NCI-H774 (cell line): ENCODE measurements at regions not wholly inside any gene's neighbourhood (a gene's known extent, or its start where the extent isn't known, plus 50 kb on each side); places are given as distances from the start of the nearest gene placed in this dataset.
"Not testable (repeated sequence)": the region's sequence is repeated elsewhere in the genome, so short reads cannot be mapped to it uniquely, and the experiment has no call there.

Experiments used
- DNase-seq: peaks from one replicate; lab custom pipeline; 2025; lab: John Stamatoyannopoulos, UW

DNA sequence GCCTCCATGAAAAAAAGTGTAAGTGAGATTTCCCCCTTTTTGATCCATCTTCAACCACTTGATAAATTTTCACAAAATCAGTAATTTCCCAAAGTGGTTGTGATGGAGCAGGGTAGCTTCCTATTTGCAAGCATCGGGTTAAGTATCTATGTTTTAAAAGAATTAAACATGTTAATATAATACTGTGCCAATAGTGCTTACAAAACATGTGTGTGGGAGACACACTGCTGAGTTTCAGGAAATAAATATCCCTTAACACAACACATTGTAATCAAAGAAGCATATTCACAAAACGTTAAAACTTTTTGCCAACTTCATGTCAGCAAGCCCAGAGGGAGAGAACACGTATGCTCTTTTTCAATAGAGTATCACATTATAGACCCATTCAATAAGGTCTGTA is 526.9 kb downstream of the TTLL7 start:
- not testable (repeated sequence) for DNase-seq

DNA sequence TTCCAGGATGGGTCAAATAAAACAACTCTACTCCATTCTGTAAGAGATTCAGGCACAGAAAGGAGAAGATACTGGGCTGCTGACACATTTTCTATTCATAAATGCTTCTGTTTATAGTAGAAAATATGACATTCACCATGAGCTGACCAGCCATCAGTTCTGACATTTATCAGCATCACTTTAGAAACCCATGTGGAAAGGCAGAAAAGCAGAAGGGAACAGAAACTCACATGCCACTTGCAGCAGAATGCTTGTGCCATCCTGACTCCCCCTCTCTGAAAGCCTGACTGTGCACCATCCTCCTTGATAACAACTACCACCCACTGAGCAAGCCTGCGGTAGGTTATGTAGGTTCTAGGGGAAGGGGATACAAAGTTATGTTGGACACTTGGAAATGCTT is 527.7 kb downstream of the TTLL7 start:
- not testable (repeated sequence) for DNase-seq

DNA sequence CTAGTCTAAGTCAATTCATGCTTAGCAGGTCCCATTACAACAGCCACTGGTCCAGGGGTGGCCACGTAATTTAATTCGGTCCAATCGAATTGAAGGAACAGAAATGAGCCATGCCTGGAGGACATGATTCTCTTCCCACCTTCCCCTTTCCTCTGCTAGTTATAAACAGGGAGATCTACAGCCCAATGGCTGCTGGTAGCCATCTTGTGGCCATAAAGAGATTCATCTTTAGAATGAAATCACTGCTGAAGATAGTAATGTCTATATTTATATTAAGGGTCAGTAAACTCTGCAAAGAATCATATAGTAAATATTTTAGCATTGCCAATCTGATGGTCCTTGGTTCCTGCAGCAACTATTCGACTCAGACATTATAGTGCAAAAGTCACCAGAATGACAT is 530.6 kb downstream of the TTLL7 start:
- not testable (repeated sequence) for DNase-seq

DNA sequence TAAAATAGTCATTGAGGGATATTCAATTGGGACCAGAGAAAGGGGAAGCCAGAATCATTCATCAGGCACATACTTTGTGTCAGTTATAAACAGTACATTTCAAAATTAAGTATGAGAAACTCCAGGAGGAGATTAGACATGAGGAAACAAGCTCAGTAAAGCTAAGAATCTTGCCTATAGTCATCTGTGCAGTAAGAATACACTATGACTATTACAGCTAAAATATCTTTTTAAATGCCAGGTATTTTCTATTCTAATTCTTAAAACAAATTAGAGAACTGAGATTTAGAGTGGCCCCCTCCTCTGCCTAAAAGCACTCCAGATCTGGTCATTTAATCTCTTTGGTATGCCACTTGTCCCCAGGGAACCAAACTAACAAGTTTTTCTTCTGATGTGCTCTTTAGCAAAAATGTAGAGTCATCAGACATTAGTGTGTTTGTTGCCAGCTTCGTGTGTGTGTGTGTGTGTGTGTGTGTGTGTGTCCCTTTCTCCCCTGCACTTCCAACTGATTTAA is 541.1 kb downstream of the TTLL7 start:
- DNase-seq = not testable (repeated sequence)

DNA sequence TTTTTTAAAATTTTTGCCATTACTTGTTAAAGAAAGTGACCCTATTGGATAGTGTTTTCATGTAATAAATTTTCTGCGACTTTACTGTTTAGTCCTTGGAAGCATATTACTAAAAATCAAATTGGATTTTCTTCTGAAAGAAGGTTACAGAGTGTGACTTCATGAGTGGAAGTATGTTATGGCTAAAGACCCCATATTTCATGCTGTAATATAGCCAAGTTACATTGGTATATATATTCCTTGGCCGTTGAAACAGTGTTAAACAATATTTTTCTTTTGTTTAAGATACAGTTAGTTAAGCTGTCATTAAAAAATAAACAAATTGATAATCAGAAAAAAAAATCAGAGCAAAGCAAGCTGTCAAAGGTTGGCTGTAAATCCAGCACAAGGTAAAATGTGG is 541.7 kb downstream of the TTLL7 start:
- not testable (repeated sequence) for DNase-seq

DNA sequence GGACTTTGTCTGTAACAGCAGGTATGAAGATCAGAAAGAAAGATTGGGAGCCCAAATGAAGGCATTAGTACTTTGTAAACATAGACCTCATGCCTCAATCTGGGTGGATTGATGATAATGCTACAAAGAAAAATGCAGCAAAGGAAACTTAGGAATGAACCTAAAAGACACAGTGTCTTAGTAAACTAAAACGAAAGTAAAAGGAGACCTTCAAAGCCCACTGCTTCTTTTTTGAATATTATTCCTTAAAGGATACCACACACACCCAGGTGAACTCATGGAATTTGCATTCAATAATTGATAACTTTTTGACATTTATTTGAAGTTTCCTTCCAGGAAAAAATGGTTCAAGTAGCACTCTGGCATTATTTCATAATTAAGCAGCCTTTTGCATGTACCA is 543.2 kb downstream of the TTLL7 start:
- not testable (repeated sequence) for DNase-seq

DNA sequence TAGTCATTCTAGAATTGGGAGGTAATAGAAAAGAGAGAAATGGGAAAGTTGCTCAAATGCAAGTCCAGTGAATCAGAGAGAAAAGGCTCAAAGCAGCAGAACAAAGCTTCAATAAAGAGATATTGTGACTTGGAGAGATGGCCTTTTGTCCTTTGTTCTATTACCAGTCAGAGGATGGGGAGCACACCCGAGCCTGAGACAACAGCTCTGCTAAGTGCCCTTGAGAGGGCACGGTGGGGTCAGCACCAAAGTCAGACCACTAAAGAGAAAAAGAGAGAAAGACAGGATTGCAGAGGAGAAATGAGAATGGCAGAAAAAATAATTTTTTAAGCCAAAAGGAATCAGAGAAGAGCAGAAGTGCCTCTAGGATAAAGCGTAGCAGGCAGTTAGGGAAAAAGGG is 553.1 kb downstream of the TTLL7 start:
- DNase-seq = not testable (repeated sequence)

DNA sequence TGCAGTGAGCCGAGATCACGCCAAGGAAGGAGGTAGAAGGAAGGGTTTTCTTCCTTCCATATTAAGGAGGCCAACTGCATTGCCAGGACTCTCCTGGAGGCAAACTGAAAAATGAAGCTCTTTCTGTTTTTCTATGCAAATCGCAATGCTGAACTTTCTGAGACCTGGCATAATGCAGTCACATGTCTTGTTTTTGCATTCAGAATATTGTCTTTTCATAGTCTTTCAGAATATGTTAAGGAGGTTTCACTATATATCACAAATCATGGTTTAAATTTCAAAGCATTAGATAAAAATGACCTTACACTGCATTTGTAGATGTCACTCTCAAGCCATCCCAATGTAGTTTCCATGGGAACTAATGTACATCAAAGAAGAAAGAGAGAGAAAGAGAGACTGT is 556.5 kb downstream of the TTLL7 start:
- not testable (repeated sequence) for DNase-seq

DNA sequence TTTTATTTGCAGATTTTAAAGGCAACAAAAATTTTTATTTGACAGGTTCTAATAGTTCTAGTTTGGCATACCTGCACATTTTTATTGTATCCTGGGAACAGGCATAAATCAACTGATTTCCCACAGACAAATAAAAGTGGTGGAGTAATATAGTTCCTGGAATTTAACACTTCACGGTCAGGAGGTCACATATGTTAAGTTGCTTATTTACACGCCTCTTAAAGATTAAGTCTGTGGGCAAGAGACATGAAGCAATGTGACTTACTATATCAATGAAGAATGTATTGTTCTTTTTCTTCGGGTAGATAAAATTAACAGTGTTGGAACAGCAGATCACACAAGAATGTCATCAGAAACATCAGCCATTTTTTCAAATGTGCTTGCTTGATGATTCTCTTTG is 558.3 kb downstream of the TTLL7 start:
- DNase-seq = not testable (repeated sequence)

DNA sequence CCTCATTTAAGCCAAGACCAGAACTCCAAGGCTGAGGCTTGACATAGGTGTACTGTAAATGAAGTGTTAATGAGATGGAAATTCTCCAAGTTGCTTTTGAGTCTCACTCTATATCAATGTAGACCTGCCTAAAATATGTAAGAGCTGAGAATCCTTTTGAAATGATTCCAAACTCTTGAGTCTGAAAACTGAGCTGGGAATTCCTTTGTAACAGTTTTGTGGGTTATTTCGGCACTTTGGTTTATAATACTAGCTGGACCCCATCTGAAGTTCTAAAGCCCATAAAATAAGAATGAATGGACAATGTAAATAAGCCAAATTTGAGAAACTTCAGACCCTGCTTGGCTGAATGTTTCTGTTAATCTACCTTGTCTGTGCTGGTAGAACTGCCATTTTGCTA is 558.9 kb downstream of the TTLL7 start:
- not testable (repeated sequence) for DNase-seq

DNA sequence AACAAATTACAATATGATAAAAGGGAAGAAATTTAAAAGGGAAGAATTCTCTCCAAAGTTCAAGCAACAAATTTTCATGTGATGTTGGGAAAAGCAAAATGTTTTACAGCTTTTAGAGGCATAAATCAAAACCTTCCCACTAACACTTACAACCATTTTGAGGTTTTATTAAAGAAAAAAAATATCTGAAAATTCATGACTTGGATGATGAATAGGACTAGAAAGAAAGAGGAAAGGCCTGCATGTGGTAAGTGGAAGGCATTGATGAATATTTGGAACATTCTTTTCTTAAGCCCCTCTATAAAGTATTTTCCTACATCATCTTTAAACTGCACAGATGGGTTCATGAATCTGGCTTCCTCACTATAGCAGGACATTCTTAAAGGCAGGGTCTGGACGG is 560.6 kb downstream of the TTLL7 start:
- not testable (repeated sequence) for DNase-seq

DNA sequence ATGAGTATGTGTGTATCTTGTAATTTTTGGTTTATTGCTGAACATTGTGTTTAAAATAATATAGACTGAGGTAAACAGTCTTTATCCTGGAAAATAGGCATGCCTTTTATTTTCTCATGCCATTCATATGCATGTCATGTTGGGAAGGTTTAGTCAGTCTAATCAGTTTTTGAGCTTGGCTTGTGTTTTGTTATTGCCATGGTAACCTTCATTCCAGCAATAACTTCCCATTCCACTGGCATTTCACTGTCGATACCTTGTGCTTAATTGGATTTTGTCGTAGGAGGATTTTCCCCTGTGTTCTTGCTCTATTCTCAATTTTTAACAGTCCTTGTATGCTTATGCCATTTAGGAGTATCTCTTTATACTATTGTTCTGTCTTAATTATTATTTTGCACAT is 563.6 kb downstream of the TTLL7 start:
- DNase-seq = not testable (repeated sequence)

DNA sequence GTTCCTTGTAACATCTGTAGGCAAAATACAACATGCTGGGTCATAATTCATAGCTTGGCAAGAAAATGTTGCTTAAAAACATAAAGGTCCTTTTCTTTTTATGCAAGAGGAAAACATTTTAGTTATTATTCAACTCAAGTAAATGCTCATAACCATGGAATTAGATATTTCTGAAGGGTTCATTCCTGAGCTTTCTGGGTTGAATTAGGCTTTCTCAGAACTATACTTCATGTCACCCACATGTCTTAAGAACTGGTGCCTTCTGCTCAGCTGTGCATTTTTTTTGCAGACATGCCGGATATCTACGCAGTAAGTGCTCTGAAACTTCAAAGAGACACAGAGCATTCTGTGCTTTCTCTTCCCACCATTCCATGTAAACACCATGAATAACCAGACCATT is 571.4 kb downstream of the TTLL7 start:
- DNase-seq = not testable (repeated sequence)

DNA sequence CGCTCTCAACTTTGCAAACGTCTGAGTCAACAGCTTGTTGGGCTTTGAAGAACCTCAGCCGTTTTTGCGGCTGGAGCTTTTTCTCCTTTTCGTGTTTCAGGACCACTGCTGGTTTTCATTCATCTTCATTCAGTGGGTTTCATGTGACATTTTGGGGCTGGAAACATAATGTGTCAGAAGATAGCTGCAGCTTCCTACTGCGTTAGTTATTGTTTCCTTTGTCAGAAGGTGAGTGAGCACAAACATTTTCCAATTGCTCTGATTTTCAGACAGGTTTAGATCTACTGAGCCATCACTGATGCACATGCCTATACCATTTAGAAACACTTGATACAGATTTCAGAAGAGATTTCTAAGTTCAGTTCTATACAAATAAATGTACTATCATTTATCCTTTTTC is 575.5 kb downstream of the TTLL7 start:
- not testable (repeated sequence) for DNase-seq

DNA sequence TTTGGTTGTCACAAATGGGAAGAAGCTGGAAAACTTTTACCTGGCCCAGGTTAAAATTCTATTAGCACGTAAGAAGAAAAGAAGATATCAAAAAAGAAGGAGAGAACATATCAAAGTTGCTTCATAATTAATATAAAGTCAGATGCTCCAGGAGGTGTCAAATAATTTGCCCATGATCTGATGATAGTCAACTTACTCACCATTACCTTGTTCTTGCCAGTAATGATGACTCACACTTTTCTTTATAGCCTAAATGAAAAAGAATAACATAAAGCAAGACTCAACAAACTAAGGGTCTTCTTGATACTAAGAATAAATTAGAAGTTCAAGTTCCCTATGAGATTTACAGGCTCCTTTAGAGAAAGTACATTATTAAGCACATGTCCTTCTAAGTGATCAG is 580.4 kb downstream of the TTLL7 start:
- DNase-seq = no peak

DNA sequence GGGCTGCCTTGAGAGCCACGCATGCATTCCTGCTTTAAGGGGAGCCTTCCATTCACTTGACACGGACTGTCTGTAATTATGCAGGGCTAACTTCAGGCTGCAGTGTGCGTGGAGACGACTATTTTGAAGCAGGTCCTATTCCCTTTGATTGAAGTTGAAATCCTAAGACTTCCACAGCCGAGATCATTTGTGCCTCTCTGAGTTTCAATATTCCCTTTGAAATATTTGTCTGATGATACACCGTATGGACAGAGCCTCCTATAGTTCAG is 585.2 kb downstream of the TTLL7 start:
- DNase-seq = not testable (repeated sequence)

DNA sequence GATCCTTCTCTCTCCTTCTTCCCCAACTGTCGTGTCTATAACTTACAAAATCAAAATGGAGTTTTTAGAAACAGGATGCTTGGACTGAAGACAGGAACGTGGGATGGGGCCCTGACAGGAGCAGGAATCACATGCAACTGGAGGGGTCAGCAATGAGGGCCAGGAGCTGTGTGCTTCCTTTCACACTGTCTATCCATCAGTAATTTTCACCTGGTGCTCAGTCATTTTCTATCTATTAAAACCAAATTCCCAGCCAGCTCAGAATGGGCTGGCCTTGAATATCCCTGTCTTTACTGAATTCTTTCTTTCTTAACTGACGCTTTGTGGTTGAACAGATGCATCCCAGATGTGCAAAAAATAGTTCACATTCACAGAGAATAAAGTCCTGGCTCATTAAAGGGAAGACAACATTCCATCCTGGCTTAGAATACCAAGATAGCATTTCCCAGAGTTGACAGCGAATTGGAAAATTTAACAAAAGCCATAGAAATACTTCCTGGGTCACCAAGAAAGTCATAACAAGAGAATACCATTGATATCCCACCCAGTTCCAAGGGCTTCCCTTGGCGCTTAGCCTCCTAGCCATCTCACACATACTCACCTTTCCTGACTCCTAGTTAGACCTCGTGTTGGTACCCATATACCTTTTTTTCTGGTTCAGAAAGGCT is 588.1 kb downstream of the TTLL7 start:
- DNase-seq = not testable (repeated sequence)

DNA sequence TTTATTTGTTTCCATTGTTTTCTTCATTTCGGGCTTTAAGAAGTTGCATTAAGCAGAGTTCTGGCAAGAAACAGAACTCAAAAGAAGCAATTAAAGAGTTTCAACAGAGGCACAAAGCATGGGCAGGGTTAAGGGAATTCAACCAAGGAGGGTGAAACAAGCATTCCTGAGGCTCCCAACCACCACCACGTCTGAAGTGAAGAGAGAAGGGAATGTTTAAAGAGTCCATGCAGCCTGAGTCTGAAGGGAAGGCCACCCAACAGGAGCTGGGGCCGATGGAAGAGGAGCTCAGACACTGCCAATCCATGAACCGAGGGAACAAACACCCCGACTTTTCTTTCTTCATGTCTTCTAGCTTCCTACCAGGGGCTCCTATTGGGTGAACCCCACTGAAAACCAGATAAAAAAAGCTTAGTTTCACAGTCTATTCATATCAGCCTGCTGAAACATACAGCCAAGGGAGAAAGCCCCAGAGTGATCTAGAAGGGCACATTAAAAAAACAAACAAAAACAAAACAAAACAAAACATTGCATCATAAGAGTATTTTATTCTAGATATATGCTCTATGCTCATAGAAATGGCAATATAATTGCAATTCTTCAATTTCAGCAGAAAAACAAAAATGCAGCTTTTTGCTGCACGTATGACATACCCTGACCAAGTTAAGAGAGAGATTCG is 592.1 kb downstream of the TTLL7 start:
- DNase-seq = not testable (repeated sequence)

DNA sequence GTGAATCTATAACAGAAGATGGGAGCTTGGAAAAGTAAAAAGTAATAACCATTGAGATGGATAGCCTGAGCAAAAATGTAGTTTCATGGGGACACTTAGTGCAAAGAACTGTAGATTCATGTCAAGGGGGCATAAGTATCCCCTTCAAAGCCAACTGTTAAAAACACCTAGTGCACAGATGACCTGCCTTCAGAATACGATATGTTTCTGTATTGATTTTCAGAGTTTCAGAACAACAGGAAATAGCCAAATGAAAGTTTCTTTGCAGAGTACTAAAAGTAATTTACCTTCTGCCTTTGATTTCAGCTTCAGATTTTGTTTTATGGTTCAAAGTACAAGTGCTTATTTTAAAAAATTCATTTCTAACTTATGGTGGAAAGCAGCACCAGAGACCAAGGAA is 593.1 kb downstream of the TTLL7 start:
- DNase-seq = not testable (repeated sequence)

DNA sequence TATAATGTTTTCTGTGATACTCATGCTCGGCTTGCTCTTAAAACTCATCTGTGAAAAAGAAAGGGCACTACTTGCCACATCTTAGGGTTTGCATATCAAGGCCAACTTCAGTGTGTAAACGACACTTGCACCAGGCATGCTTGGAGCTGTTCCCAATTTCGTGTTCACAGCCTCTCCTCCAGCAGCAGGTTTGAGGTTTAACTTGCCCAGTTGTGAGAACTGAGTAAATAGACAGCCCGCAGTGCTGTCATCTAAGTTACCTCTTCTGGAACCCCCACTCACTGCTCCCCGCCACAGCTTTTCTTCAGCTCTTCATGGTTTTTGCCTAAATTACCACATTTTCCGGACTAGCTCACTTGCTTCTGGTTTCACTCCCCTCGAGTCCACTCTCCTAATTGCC is 595.4 kb downstream of the TTLL7 start:
- DNase-seq = not testable (repeated sequence)

DNA sequence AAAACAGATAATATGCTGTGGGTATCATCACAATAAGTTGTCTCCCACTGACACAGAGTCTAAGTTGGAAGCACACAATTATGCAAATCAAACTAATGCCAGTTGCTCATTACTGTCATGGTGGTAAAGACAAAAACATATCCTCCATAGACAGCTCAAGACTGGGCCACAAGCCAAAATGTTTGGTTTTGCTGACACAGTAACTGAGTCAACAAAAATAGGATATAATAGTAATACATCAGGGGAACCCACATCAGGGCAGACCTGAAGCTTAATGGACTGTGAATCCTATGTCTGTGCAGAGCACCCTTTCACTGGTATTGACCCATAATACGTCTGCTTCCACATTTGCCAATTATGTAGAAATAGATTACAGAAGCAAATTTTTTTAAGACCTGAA is 597.8 kb downstream of the TTLL7 start:
- DNase-seq = peak; percentile 7

DNA sequence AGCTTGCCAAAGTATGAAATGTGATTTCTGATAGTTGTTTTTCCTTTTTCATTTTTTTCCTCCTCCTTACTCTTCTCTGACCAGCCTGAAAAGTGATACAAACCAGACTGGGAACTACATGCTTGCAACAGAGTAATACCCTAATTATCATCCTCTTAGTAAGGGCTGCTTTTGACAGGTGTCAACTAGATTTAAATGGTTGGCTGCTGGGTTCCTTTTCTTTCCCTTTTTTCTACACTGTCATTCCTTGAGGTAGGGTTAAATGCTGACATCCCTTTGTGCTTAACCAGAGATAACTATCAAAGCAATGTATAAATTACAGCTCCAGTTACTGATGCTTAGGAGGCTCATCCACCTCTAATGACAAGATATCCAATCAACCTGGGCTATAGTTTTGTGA is 598.8 kb downstream of the TTLL7 start:
- DNase-seq = not testable (repeated sequence)

DNA sequence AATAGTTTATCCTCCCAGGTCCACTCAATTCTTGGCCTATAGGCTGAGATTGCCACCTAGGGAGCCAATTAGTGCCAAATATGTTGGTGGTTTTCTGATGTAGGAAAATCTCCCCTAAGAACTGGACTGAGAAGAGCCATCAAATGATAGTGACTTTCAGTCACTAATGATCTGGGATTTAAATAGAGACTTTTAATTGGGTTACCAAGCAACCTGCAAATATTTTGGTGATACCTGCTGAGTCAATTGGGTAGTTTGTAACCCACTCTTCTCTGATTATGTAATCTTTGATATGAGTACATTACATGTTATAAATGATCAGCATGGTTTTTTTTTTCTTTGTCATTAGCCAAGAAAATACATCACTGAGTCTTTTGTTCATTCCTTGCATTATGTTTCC is 600.8 kb downstream of the TTLL7 start:
- not testable (repeated sequence) for DNase-seq

DNA sequence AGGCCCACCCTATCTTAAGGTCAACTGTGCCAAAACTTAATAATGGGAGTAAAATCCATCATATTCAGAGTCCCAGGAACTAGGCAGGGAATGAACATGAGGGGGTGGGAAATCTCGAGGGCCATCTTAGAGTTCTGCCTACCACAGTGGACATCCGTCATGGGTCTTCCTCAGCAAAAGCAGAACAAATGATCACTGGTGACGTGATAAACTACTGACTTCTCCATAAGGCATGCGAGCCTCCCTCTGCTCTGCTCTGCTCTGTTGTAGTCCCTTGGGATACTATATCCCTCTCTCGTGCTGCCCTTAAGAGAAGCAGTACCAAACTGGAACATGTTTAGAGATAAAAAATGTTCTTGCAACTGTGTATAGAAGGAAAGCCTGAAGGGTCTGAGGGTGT is 603.8 kb downstream of the TTLL7 start:
- not testable (repeated sequence) for DNase-seq
